ENCODE measurements at regions not wholly inside any gene's neighbourhood (a gene's known extent, or its start where the extent isn't known, plus 50 kb on each side); places are given as distances from the start of the nearest gene placed in this dataset.

DNA sequence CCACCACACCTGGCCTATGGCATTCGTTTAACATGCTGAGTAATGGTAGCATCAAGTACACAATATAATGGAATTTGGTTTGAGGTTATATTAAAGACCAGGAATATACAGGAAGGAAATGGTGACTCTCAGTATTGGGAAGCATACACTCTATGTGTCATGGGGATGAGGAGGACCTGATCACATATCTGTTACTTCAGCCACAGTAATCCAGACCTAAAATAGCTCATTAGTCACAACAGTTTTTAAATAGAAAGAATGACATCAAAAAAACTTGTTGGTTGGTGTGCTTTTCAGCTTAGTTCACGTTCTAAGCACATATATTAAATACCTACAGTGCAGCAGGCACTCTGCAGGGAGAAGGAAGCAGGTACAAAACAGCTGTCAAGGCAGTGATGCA is 52.5 kb upstream of the ATP2C1 start:
- no peak overlapping the region for H3K27ac ChIP-seq
- TF ChIP-seq ZFX (IDR thresholded peaks at IDR 0.05), result no peak
- TF ChIP-seq, protein P1, sequence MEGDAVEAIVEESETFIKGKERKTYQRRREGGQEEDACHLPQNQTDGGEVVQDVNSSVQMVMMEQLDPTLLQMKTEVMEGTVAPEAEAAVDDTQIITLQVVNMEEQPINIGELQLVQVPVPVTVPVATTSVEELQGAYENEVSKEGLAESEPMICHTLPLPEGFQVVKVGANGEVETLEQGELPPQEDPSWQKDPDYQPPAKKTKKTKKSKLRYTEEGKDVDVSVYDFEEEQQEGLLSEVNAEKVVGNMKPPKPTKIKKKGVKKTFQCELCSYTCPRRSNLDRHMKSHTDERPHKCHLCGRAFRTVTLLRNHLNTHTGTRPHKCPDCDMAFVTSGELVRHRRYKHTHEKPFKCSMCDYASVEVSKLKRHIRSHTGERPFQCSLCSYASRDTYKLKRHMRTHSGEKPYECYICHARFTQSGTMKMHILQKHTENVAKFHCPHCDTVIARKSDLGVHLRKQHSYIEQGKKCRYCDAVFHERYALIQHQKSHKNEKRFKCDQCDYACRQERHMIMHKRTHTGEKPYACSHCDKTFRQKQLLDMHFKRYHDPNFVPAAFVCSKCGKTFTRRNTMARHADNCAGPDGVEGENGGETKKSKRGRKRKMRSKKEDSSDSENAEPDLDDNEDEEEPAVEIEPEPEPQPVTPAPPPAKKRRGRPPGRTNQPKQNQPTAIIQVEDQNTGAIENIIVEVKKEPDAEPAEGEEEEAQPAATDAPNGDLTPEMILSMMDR (conservative IDR thresholded peaks at IDR 0.05), result no peak

DNA sequence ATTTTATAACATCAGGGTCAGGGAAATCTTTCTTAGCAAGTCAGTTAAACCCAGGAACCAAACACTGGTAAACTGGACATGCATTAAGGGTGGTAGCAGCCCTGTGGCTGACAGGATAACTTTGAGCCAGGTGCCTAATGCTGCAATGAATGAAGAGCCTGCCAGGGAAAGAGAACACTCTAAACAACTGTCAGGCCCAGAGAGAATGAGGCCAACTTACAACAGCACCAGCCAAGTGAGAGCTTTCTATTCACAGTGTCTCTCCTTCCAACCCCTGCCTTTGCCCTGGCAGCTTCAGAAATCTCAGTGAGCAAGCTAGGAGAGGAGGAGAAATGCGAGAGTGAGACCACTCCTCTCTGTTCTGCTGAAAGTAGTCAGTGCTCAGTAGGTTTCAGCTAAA is 50.4 kb upstream of the ATP2C1 start:
- no peak for TF ChIP-seq ZFX (IDR thresholded peaks at IDR 0.05)
- TF ChIP-seq, protein P1 (conservative IDR thresholded peaks at IDR 0.05), result no peak

More for the DNA sequence above, 50.4 kb upstream of the ATP2C1 start:
- H3K27ac ChIP-seq, result no peak overlapping the region
